Esophagus muscularis mucosa (tissue), 4 donors: ENCODE measurements at regions not wholly inside any gene's neighbourhood (a gene's known extent, or its start where the extent isn't known, plus 50 kb on each side); places are given as distances from the start of the nearest gene placed in this dataset.

Source experiments
- CTCF ChIP-seq, 3 experiments: fragments of 200-600 bp in 2 of 3; fragments of 450-650 bp in 1 of 3; sonication (generic) in 2 of 3; IDR thresholded peaks; one replicate each; pipeline ENCODE4 v1.5.1; 2017 to 2019; ENCODE audit warnings: antibody characterized with exemption in 3 of 3, mild to moderate bottlenecking in 2 of 3, moderate library complexity in 1 of 3
- EP300 ChIP-seq: sonication (generic); formaldehyde crosslinking; IDR thresholded peaks from one replicate; pipeline ENCODE4 v1.6.1; 2017; ENCODE audit warnings: antibody characterized with exemption
- POLR2AphosphoS5 ChIP-seq, 2 donors: sonication (generic); formaldehyde crosslinking; IDR thresholded peaks; one replicate each; pipeline ENCODE4 v1.6.1; 2017; ENCODE audit warnings: antibody characterized with exemption in 2 of 2

GRCh38 chr11:92423115-92424034 lies 198.8 kb downstream of the FAT3 start:
- TF ChIP-seq EP300 (no peak), CTCF (IDR thresholded peaks at IDR 0.05) (no peak), POLR2AphosphoS5 (IDR thresholded peaks at IDR 0.05) (no peak)
